SK-N-SH (cell line): ENCODE measurements at regions not wholly inside any gene's neighbourhood (a gene's known extent, or its start where the extent isn't known, plus 50 kb on each side); places are given as distances from the start of the nearest gene placed in this dataset.
A peak's percentile ranks its signal among the peaks of the same experiment; 100 is the strongest.

Source experiments
- CTCF ChIA-PET: fragments of 300-600, 350-600 bp; formaldehyde crosslinking; extraction: SDS; loops from one replicate; lab custom pipeline; 2021; lab: Yijun Ruan, JAX
- POLR2A ChIA-PET: fragments of 350-600 bp; sonication (Branson Sonifier 250); formaldehyde crosslinking; extraction: SDS; loops from one replicate; lab custom pipeline; 2020; ENCODE audit warnings: antibody characterized with exemption, inconsistent platforms; lab: Yijun Ruan, JAX
- DNase-seq: peaks from one replicate; pipeline ENCODE4 v3.0.0; 2012
- H2AFZ ChIP-seq: fragments of 200-600 bp; sonication (generic); 2 replicates; pipeline ENCODE4 v1.8.1; 2016; ENCODE audit warnings: antibody characterized with exemption, mild to moderate bottlenecking, low read depth
- H3F3A ChIP-seq: fragments of 200-600 bp; sonication (generic); replicated peaks from 2 replicates; pipeline ENCODE3; 2016; ENCODE audit warnings: antibody characterized with exemption, mild to moderate bottlenecking; ENCODE audit not compliant: insufficient read depth
- H3K27ac ChIP-seq, 2 experiments: fragments of 200-500 bp in 1 of 2; fragments of 200-600 bp in 1 of 2; sonication (Bioruptor generic) in 1 of 2; sonication (generic), shearing (Covaris generic) in 1 of 2; 2 replicates each; pipeline versions ENCODE4 v1.5.1 to v1.6.1; 2014 to 2016; ENCODE audit warnings: low read depth in 2 of 2, inconsistent platforms in 1 of 2, low read length in 1 of 2, mild to moderate bottlenecking in 1 of 2, mixed read lengths in 1 of 2
- H3K27me3 ChIP-seq: fragments of 200-600 bp; sonication (generic), shearing (Covaris generic); 2 replicates; pipeline ENCODE4 v1.6.1; 2016; ENCODE audit warnings: mixed run types; ENCODE audit not compliant: insufficient read depth
- H3K36me3 ChIP-seq, 2 experiments: fragments of 200-500 bp in 1 of 2; fragments of 200-600 bp in 1 of 2; sonication (Bioruptor generic) in 1 of 2; sonication (generic) in 1 of 2; replicated peaks in 1 of 2; 2 replicates each; pipeline versions ENCODE3 to v1.5.1; 2014 to 2016; ENCODE audit warnings: low read length in 1 of 2, mild to moderate bottlenecking in 1 of 2; ENCODE audit not compliant: insufficient read depth in 2 of 2, control insufficient read depth in 1 of 2
- H3K4me1 ChIP-seq, 2 experiments: fragments of 200-500 bp in 1 of 2; fragments of 200-600 bp in 1 of 2; sonication (Bioruptor generic) in 1 of 2; sonication (generic), shearing (Covaris generic) in 1 of 2; 2 replicates each; pipeline versions ENCODE4 v1.5.1 to v1.6.1; 2014 to 2016; ENCODE audit warnings: low read depth in 1 of 2, low read length in 1 of 2, mixed run types in 1 of 2; ENCODE audit not compliant: insufficient read depth in 2 of 2, control insufficient read depth in 1 of 2
- H3K4me2 ChIP-seq: fragments of 200-600 bp; sonication (generic), shearing (Covaris generic); 2 replicates; pipeline ENCODE4 v1.6.1; 2017; ENCODE audit warnings: mixed run types
- H3K4me3 ChIP-seq, 2 experiments: fragments of 200-500 bp in 1 of 2; fragments of 200-600 bp in 1 of 2; sonication (Bioruptor generic) in 1 of 2; sonication (generic), shearing (Covaris generic) in 1 of 2; 2 replicates each; pipeline versions ENCODE4 v1.5.1 to v1.8.1; 2014 to 2016; ENCODE audit warnings: low read depth in 2 of 2, inconsistent platforms in 1 of 2, low read length in 1 of 2, mild to moderate bottlenecking in 1 of 2, mixed read lengths in 1 of 2, moderate library complexity in 1 of 2
- H3K79me2 ChIP-seq: fragments of 200-600 bp; sonication (generic); 2 replicates; pipeline ENCODE4 v1.8.1; 2017; ENCODE audit warnings: mild to moderate bottlenecking; ENCODE audit not compliant: insufficient read depth
- H3K9ac ChIP-seq: fragments of 200-600 bp; sonication (generic); 2 replicates; pipeline ENCODE4 v1.6.1; 2017; ENCODE audit warnings: mixed run types
- H3K9me2 ChIP-seq: fragments of 200-600 bp; sonication (generic); 2 replicates; pipeline ENCODE4 v1.6.1; 2017; ENCODE audit warnings: mixed run types
- H3K9me3 ChIP-seq: fragments of 200-600 bp; sonication (generic); 2 replicates; pipeline ENCODE4 v1.6.1; 2017; ENCODE audit warnings: mixed run types, mild to moderate bottlenecking, moderate library complexity
- H4K20me1 ChIP-seq: fragments of 200-600 bp; sonication (generic); 2 replicates; pipeline ENCODE4 v1.6.1; 2017; ENCODE audit warnings: mild to moderate bottlenecking, mixed run types; ENCODE audit not compliant: insufficient read depth
- CHD2 ChIP-seq: fragments of 150-350 bp; IDR thresholded peaks from 2 replicates; pipeline ENCODE4 v1.6.1; 2018; ENCODE audit warnings: low read length; ENCODE audit not compliant: partially characterized antibody
- CTCF ChIP-seq: fragments of 200-600 bp; sonication (generic); IDR thresholded peaks from 2 replicates; pipeline ENCODE4 v1.6.1; 2017; ENCODE audit warnings: antibody characterized with exemption, mild to moderate bottlenecking, moderate library complexity
- EP300 ChIP-seq, 2 experiments: IDR thresholded peaks; 2 replicates each; pipeline versions ENCODE4 v1.4.0 to v1.6.1; 2012; ENCODE audit warnings: borderline replicate concordance in 1 of 2, low read depth in 1 of 2, low read length in 1 of 2
- FOXJ3 ChIP-seq: sonication (generic); formaldehyde crosslinking; IDR thresholded peaks from 2 replicates; pipeline ENCODE4 v1.5.1; 2020; ENCODE audit warnings: mild to moderate bottlenecking, missing genetic modification reagents
- GABPA ChIP-seq: IDR thresholded peaks from 2 replicates; pipeline ENCODE4 v1.4.0; 2012; ENCODE audit warnings: low read depth, mild to moderate bottlenecking
- GATA2 ChIP-seq: sonication (generic); formaldehyde crosslinking; IDR thresholded peaks from 2 replicates; pipeline ENCODE4 v1.5.0; 2020; ENCODE audit warnings: mild to moderate bottlenecking, missing genetic modification reagents
- IRF3 ChIP-seq: fragments of 150-350 bp; IDR thresholded peaks from 2 replicates; pipeline ENCODE4 v1.6.1; 2016; ENCODE audit warnings: mild to moderate bottlenecking, low read depth, low read length
- NRF1 ChIP-seq: IDR thresholded peaks from 2 replicates; pipeline ENCODE4 v1.6.1; 2012; ENCODE audit warnings: low read depth, mild to moderate bottlenecking, low read length
- PBX3 ChIP-seq: IDR thresholded peaks from 2 replicates; pipeline ENCODE4; 2012
- RCOR1 ChIP-seq: fragments of 150-350 bp; IDR thresholded peaks from 2 replicates; pipeline ENCODE4 v1.6.1; 2017; ENCODE audit warnings: antibody characterized with exemption, low read length
- REST ChIP-seq: IDR thresholded peaks from 2 replicates; pipeline ENCODE4 v1.6.1; 2012; ENCODE audit warnings: mild to moderate bottlenecking, low read depth, low read length, moderate library complexity
- RXRA ChIP-seq: IDR thresholded peaks from 2 replicates; pipeline ENCODE4 v1.4.0; 2012; ENCODE audit warnings: low read depth, mild to moderate bottlenecking, borderline replicate concordance
- SMC3 ChIP-seq: IDR thresholded peaks from 2 replicates; pipeline ENCODE4 v1.6.1; 2012; ENCODE audit warnings: low read depth, low read length, improper control_type of control experiment
- TAF1 ChIP-seq: IDR thresholded peaks from 2 replicates; pipeline ENCODE4 v1.6.1; 2012; ENCODE audit warnings: low read depth, mild to moderate bottlenecking, low read length, moderate library complexity, borderline replicate concordance
- WGBS: methylation state at CpG from one replicate; pipeline ENCODE4 v1.1.6; 2017; ENCODE audit warnings: low lambda C conversion rate; 5-methylcytosine and 5-hydroxymethylcytosine counted together

GRCh38 chr3:177726807-177727206 lies 529.5 kb upstream of the TBL1XR1 start (continued):
- no peak for TF ChIP-seq CTCF

GRCh38 chr3:177729956-177730681 lies 532.8 kb upstream of the TBL1XR1 start:
- H3F3A ChIP-seq: peaks cover 4% of the 10 kb centered on the region
- ChIA-PET CTCF (no interaction called here), POLR2A (no interaction called here)
- H3K36me3 ChIP-seq: no peaks in the 10 kb centered on the region
- H3K4me1 ChIP-seq: peaks cover 11 to 19% of the 10 kb centered on the region in 2 experiments; a peak in 3 of 4 replicates
- no peaks in the 10 kb centered on the region for H3K79me2 ChIP-seq
- 47% methylated on average over 13 of the region's 14 CpGs for WGBS
- DNase-seq: peak; percentile 42
- peak overlapping the region in 1 of 2 experiments; percentile 74; a peak in 2 of 4 replicates for H3K27ac ChIP-seq
- H3K4me2 ChIP-seq: no peak overlapping the region
- no peak overlapping the region for H3K9ac ChIP-seq
- TF ChIP-seq PBX3 (peak; percentile 47; the same call in 1 of the 2 replicates), RXRA (no peak), EP300 (IDR thresholded peaks at IDR 0.05; ENCODE audit: borderline replicate concordance in 1 of 2, low read depth in 1 of 2, low read length in 1 of 2) (peak in 1 of 2 experiments; percentile 54; a peak in 1 of 4 replicates), NRF1 (no peak), SMC3 (peak; percentile 12; the same call in 1 of the 2 replicates)
- no peak overlapping the region for H2AFZ ChIP-seq
- H3K9me2 ChIP-seq: no peaks in the 10 kb centered on the region
- H3K4me3 ChIP-seq: no peak overlapping the region
- no peaks in the 10 kb centered on the region for H3K27me3 ChIP-seq
- no peaks in the 10 kb centered on the region for H3K9me3 ChIP-seq
- H4K20me1 ChIP-seq: no peaks in the 10 kb centered on the region

- DNase-seq: no peak
- Histone ChIP-seq H4K20me1 (no peaks in the 10 kb centered on the region), H3K79me2 (no peaks in the 10 kb centered on the region), H2AFZ (no peak overlapping the region), H3K36me3 (no peaks in the 10 kb centered on the region), H3F3A (peaks cover 4% of the 10 kb centered on the region), H3K4me1 (peaks cover 11 to 19% of the 10 kb centered on the region in 2 experiments; a peak in 3 of 4 replicates), H3K9me2 (no peaks in the 10 kb centered on the region), H3K9me3 (no peaks in the 10 kb centered on the region), H3K27ac (peak overlapping the region in 1 of 2 experiments; percentile 47; a peak in 1 of 4 replicates), H3K4me3 (no peak overlapping the region), H3K27me3 (no peaks in the 10 kb centered on the region)
- CTCF ChIA-PET: no interaction called here
- POLR2A ChIA-PET: no interaction called here
- TF ChIP-seq GABPA: no peak
- TF ChIP-seq CHD2: no peak
- no peak for TF ChIP-seq GATA2 (CRISPR knock-in tag)
- no peak for TF ChIP-seq IRF3
- TF ChIP-seq TAF1: no peak
- no peak for TF ChIP-seq RXRA
- no peak for TF ChIP-seq SMC3
- no peak for TF ChIP-seq REST
- no peak for TF ChIP-seq FOXJ3
- TF ChIP-seq RCOR1: no peak
- TF ChIP-seq, all 33 proteins: peak for 0
- 91% methylated on average over 6 of the region's 6 CpGs for WGBS
- Histone ChIP-seq H3K4me2 (no peak overlapping the region), H3K9ac (no peak overlapping the region)
These were observed 533.5 kb upstream of the TBL1XR1 start for GRCh38 chr3:177730814-177731213.
